GM12874 (cell line): ENCODE measurements at regions not wholly inside any gene's neighbourhood (a gene's known extent, or its start where the extent isn't known, plus 50 kb on each side); places are given as distances from the start of the nearest gene placed in this dataset.

ENCODE experiments used
- CTCF ChIP-seq: IDR thresholded peaks from 2 replicates; pipeline ENCODE4 v1.5.1; 2011; ENCODE audit warnings: low read depth, mild to moderate bottlenecking, control low read depth, low read length, moderate library complexity; ENCODE audit not compliant: insufficient read depth

- no peak for TF ChIP-seq CTCF
Observed at GRCh38 chr17:73933871-73934270, 269.6 kb upstream of the RPL38 start.

GRCh38 chr17:73934696-73935095 lies 268.8 kb upstream of the RPL38 start:
- no peak for TF ChIP-seq CTCF

GRCh38 chr17:73936908-73937627 lies 266.4 kb upstream of the RPL38 start:
- no peak for TF ChIP-seq CTCF

GRCh38 chr17:73938706-73939105 lies 264.8 kb upstream of the RPL38 start:
- no peak for TF ChIP-seq CTCF

GRCh38 chr17:73939806-73940205 lies 263.7 kb upstream of the RPL38 start:
- no peak for TF ChIP-seq CTCF

- TF ChIP-seq CTCF, result no peak
Observed at GRCh38 chr17:73940511-73940910, 263.0 kb upstream of the RPL38 start.

- TF ChIP-seq CTCF, result no peak
Observed at GRCh38 chr17:73941919-73942530, 261.5 kb upstream of the RPL38 start.
